Neural cell (in vitro differentiated cells): ENCODE measurements at regions not wholly inside any gene's neighbourhood (a gene's known extent, or its start where the extent isn't known, plus 50 kb on each side); places are given as distances from the start of the nearest gene placed in this dataset.

Source experiments
- H2AFZ ChIP-seq: fragments of 200-600, 300-800 bp; sonication (generic), shearing (Covaris generic); 2 replicates; pipeline ENCODE4 v1.6.0; 2014; ENCODE audit warnings: low read depth, mild to moderate bottlenecking, antibody characterized with exemption, low read length, moderate library complexity
- H3F3A ChIP-seq: fragments of 200-600 bp; shearing (Covaris generic); 2 replicates; pipeline ENCODE4 v1.6.1; 2016; ENCODE audit warnings: mild to moderate bottlenecking, moderate library complexity, mixed read lengths, antibody characterized with exemption, low read length; ENCODE audit not compliant: insufficient read depth, poor library complexity, severe bottlenecking
- H3K27ac ChIP-seq: fragments of 200-600, 300-800 bp; sonication (generic), shearing (Covaris generic); 2 replicates; pipeline ENCODE4 v1.5.1; 2014; ENCODE audit warnings: mild to moderate bottlenecking, low read length, moderate library complexity
- H3K27me3 ChIP-seq: fragments of 300-800, 200-600 bp; sonication (generic), shearing (Covaris generic); 2 replicates; pipeline ENCODE4 v1.6.0; 2014; ENCODE audit warnings: mild to moderate bottlenecking, low read depth, low read length, moderate library complexity; ENCODE audit not compliant: insufficient read depth
- H3K36me3 ChIP-seq: fragments of 300-800, 200-600 bp; sonication (generic), shearing (Covaris generic); 2 replicates; pipeline ENCODE4 v1.5.1; 2014; ENCODE audit warnings: mild to moderate bottlenecking, antibody characterized with exemption, low read length, moderate library complexity; ENCODE audit not compliant: insufficient read depth
- H3K4me2 ChIP-seq: fragments of 300-800, 200-600 bp; sonication (generic), shearing (Covaris generic); 2 replicates; pipeline ENCODE4 v1.6.0; 2014; ENCODE audit warnings: mild to moderate bottlenecking, low read length
- H3K4me3 ChIP-seq: fragments of 300-800, 200-600 bp; sonication (generic), shearing (Covaris generic); 2 replicates; pipeline ENCODE4 v1.5.1; 2014; ENCODE audit warnings: mild to moderate bottlenecking, low read length, moderate library complexity
- H3K79me2 ChIP-seq: fragments of 200-600 bp; shearing (Covaris generic); replicated peaks from 2 replicates; pipeline ENCODE4 v1.6.0; 2014; ENCODE audit warnings: mild to moderate bottlenecking, low read length, moderate library complexity; ENCODE audit not compliant: insufficient read depth
- H3K9ac ChIP-seq: fragments of 300-800, 200-600 bp; sonication (generic), shearing (Covaris generic); 2 replicates; pipeline ENCODE4 v1.6.1; 2016; ENCODE audit warnings: mild to moderate bottlenecking, low read length, mixed read lengths
- H3K9me2 ChIP-seq: fragments of 200-600 bp; shearing (Covaris generic); 2 replicates; pipeline ENCODE4 v1.6.1; 2016; ENCODE audit warnings: mild to moderate bottlenecking, low read length, mixed read lengths; ENCODE audit not compliant: insufficient read depth
- H3K9me3 ChIP-seq: fragments of 200-600, 300-800 bp; sonication (generic), shearing (Covaris generic); 2 replicates; pipeline ENCODE4 v1.6.1; 2016; ENCODE audit warnings: mild to moderate bottlenecking, mixed run types, low read length, moderate library complexity, mixed read lengths
- H4K20me1 ChIP-seq: fragments of 200-600 bp; shearing (Covaris generic); 2 replicates; pipeline ENCODE4 v1.6.1; 2016; ENCODE audit warnings: mild to moderate bottlenecking, mixed run types; ENCODE audit not compliant: insufficient read depth
- CTCF ChIP-seq: fragments of 450-650 bp; IDR thresholded peaks from 2 replicates; pipeline ENCODE4 v1.5.1; 2014; ENCODE audit warnings: antibody characterized with exemption, mild to moderate bottlenecking, moderate library complexity; ENCODE audit not compliant: poor library complexity, severe bottlenecking
- EP300 ChIP-seq: fragments of 450-650 bp; conservative IDR thresholded peaks from 2 replicates; pipeline ENCODE4 v1.6.1; 2014; ENCODE audit warnings: antibody characterized with exemption, mild to moderate bottlenecking, moderate library complexity; ENCODE audit not compliant: poor library complexity, severe bottlenecking
- EZH2 ChIP-seq: fragments of 200-600, 300-800 bp; shearing (Covaris generic), sonication (generic); IDR thresholded peaks from 2 replicates; pipeline ENCODE4 v1.6.1; 2014; ENCODE audit warnings: antibody characterized with exemption, low read length, borderline replicate concordance, mild to moderate bottlenecking; ENCODE audit not compliant: insufficient read depth, poor library complexity, severe bottlenecking
- MXI1 ChIP-seq: fragments of 450-650 bp; conservative IDR thresholded peaks from 2 replicates; pipeline ENCODE4 v1.6.1; 2014; ENCODE audit warnings: antibody characterized with exemption, mild to moderate bottlenecking; ENCODE audit not compliant: poor library complexity, severe bottlenecking
- POLR2AphosphoS5 ChIP-seq: IDR thresholded peaks from 2 replicates; pipeline ENCODE4 v1.6.1; 2012
- RAD21 ChIP-seq: fragments of 450-650 bp; conservative IDR thresholded peaks from 2 replicates; pipeline ENCODE4 v1.6.1; 2014; ENCODE audit warnings: antibody characterized with exemption, mild to moderate bottlenecking, moderate library complexity
- REST ChIP-seq: IDR thresholded peaks from 2 replicates; pipeline ENCODE4 v1.6.1; 2012; ENCODE audit warnings: borderline replicate concordance
- SMC3 ChIP-seq: fragments of 450-650 bp; conservative IDR thresholded peaks from 2 replicates; pipeline ENCODE4 v1.6.1; 2014; ENCODE audit warnings: antibody characterized with exemption, mild to moderate bottlenecking, moderate library complexity; ENCODE audit not compliant: poor library complexity
- TAF1 ChIP-seq: IDR thresholded peaks from 2 replicates; pipeline ENCODE4 v1.6.1; 2012; ENCODE audit warnings: low read depth

- Histone ChIP-seq H3K27me3 (no peaks in the 10 kb centered on the region), H4K20me1 (no peaks in the 10 kb centered on the region), H3K27ac (no peak overlapping the region), H3K79me2 (no peaks in the 10 kb centered on the region), H3K9me2 (no peaks in the 10 kb centered on the region), H3K9ac (no peak overlapping the region), H3K9me3 (no peaks in the 10 kb centered on the region), H3K4me2 (no peak overlapping the region), H3K36me3 (no peaks in the 10 kb centered on the region), H3K4me3 (no peak overlapping the region), H2AFZ (no peak overlapping the region), H3F3A (no peaks in the 10 kb centered on the region)
- no peak for TF ChIP-seq EZH2
- TF ChIP-seq RAD21 = peak; percentile 34
- peak; percentile 29 for TF ChIP-seq CTCF
- TF ChIP-seq SMC3 = no peak
Measured at GRCh38 chr21:27213303-27213702, 246.4 kb upstream of the ADAMTS5 start.

- Histone ChIP-seq H3K27ac (no peak overlapping the region), H3K79me2 (no peaks in the 10 kb centered on the region), H3K36me3 (no peaks in the 10 kb centered on the region), H3K4me2 (no peak overlapping the region), H3K9me3 (peaks cover 3% of the 10 kb centered on the region), H2AFZ (no peak overlapping the region), H3K4me3 (no peak overlapping the region), H3K27me3 (no peaks in the 10 kb centered on the region), H3K9me2 (no peaks in the 10 kb centered on the region), H3K9ac (no peak overlapping the region), H3F3A (no peaks in the 10 kb centered on the region), H4K20me1 (no peaks in the 10 kb centered on the region)
- no peak for TF ChIP-seq RAD21
- TF ChIP-seq CTCF = no peak
- TF ChIP-seq MXI1 = no peak
- TF ChIP-seq TAF1 = no peak
- TF ChIP-seq SMC3 = no peak
- no peak for TF ChIP-seq POLR2AphosphoS5
- TF ChIP-seq EZH2 = no peak
- TF ChIP-seq REST = no peak
- TF ChIP-seq EP300 = no peak
Measured at GRCh38 chr21:27212441-27212840, 245.6 kb upstream of the ADAMTS5 start.
